ENCODE measurements at regions not wholly inside any gene's neighbourhood (a gene's known extent, or its start where the extent isn't known, plus 50 kb on each side); places are given as distances from the start of the nearest gene placed in this dataset.
"Not testable (repeated sequence)": the region's sequence is repeated elsewhere in the genome, so short reads cannot be mapped to it uniquely, and the experiment has no call there.

DNA sequence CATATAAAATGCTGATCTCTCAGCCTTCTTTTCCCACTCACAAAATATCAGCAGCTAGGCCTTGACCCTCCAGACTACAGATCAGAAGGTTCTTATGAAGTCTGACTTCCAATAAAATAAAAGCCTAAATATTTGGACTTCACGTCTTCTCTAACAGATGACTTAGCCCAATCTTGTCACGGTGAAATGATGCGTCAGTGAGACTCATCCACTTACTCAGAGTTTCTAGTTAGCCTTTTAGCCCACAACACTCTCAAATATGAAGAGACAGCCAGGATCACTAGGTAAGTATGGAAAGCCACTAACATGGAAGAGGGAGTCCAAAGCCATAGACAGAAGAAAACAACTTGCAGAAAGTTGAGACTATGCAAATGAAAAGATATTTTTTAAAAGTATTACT is 601.2 kb downstream of the PYDC2 start:
- POLR2A ChIA-PET = no interaction called here
- no peaks in the 10 kb centered on the region for H3K36me3 Mint-ChIP-seq (ENCODE audit: low read depth)
- H3K4me1 Mint-ChIP-seq = peaks cover 28% of the 10 kb centered on the region
- intact Hi-C loops (cut with micrococcal nuclease) = no loop called here
- no peak for DNase-seq
- H3K27ac Mint-ChIP-seq = no peak overlapping the region
- CTCF ChIA-PET = no interaction called here
- no peaks in the 10 kb centered on the region for H3K9me3 Mint-ChIP-seq
- H3K27me3 Mint-ChIP-seq = no peaks in the 10 kb centered on the region
- no peak for ATAC-seq (ENCODE audit: low read depth)
- H3K4me3 Mint-ChIP-seq = no peak overlapping the region
- no peak for TF ChIP-seq CTCF (IDR thresholded peaks at IDR 0.05)

DNA sequence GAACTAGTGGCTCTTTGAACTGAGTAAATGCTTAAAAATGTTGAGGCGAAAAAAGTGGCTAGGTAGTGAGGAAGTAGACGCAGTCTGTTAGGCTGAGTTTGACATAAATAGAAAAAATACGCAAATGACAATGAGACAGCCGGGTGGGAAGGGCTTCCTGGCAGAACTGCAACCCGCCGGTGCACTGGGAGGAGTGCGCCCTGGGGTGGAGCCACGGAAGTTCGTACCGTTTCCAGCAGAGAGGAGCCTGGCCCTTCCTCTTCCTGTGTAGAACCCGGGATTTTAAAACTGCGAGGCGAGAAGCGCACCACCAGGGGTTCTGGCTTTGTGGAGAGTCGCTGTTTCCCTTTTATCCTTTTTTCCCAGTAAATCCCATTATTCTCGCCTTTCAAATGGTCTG is 602.6 kb downstream of the PYDC2 start:
- Mint-ChIP-seq H3K27me3 (no peaks in the 10 kb centered on the region), H3K4me1 (peaks cover 40% of the 10 kb centered on the region), H3K9me3 (no peaks in the 10 kb centered on the region), H3K27ac (peak overlapping the region; percentile 83), H3K36me3 (ENCODE audit: low read depth) (no peaks in the 10 kb centered on the region), H3K4me3 (peak overlapping the region; percentile 76)
- TF ChIP-seq CTCF (IDR thresholded peaks at IDR 0.05) = no peak
- peak; percentile 92 for ATAC-seq (ENCODE audit: low read depth)
- POLR2A ChIA-PET = no interaction called here
- CTCF ChIA-PET = no interaction called here
- peak; percentile 23 for DNase-seq
- intact Hi-C loops (cut with micrococcal nuclease) = loop anchor here (1.0 kb wide), 2 partner anchors 21 to 66 kb away; no protein-coding TSS in a partner anchor

DNA sequence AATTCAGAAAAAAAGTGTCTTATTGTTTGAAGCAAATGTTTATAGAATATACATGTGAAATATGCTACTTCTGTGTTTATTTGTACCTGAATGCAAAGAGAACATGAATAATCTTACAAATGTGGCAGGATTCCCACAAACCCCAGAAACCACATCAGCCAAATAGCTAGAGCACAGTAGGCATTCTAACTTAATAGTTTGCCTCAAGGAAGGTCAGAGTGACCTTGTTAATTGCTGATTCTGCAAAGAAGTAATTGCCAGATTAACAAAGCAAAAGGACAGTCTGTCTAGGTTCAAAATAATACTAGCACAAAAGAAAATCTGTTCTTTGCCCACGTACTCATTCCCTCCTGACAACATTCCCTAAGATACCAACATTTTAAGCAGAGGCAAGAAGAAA is 604.0 kb downstream of the PYDC2 start:
- ATAC-seq (ENCODE audit: low read depth) (no peak), DNase-seq (no peak)
- Mint-ChIP-seq H3K27me3 (no peaks in the 10 kb centered on the region), H3K27ac (no peak overlapping the region), H3K4me3 (no peak overlapping the region), H3K9me3 (no peaks in the 10 kb centered on the region), H3K4me1 (peaks cover 45% of the 10 kb centered on the region), H3K36me3 (ENCODE audit: low read depth) (no peaks in the 10 kb centered on the region)
- CTCF ChIA-PET = no interaction called here
- intact Hi-C loops (cut with micrococcal nuclease) = no loop called here
- no peak for TF ChIP-seq CTCF (IDR thresholded peaks at IDR 0.05)
- POLR2A ChIA-PET = no interaction called here

GRCh38 chr3:192066253-192066652 is 605.3 kb downstream of the PYDC2 start:
- DNase-seq; H3K4me3 Mint-ChIP-seq; H3K9me3 Mint-ChIP-seq; H3K27me3 Mint-ChIP-seq; CTCF ChIA-PET; intact Hi-C loops (cut with micrococcal nuclease); ATAC-seq (ENCODE audit: low read depth); POLR2A ChIA-PET; H3K36me3 Mint-ChIP-seq (ENCODE audit: low read depth); H3K27ac Mint-ChIP-seq: not testable (repeated sequence)
- H3K4me1 Mint-ChIP-seq = peaks cover 36% of the 10 kb centered on the region

DNA sequence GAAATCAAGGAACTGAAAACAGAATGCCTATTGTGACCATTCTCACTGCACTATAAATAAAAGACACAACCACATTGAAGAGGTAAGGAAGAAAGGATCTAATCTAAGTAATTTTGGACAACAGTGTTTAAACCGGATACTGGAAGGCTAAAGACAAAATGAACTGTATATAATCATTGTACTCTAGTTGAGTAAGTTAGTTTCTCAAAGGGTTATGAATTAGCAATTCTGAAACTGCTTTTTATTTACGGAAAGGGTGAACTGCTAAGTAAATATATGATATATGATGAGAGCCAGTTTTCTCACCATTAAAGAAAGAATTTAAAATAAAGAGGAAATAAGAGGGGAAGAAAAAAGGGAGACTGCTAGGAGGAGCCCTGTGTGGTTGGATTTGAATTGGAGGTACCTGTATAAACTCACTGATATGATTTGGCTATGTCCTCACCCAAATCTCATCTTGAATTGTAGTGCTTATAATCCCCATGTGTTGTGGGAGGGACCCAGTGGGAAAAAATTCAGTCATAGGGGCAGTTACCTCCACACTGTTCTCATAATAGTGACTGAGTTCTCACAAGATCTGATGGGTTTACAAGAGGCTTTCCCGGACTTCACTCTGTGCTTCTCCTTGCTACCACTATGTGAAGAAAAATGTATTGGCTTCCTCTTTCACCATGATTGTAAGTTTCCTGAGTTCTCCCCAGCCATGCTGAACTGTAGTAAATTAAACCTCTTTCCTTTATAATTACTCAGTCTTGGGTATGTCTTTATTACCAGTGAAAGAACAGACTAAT is 607.7 kb downstream of the PYDC2 start:
- no peak for TF ChIP-seq CTCF (IDR thresholded peaks at IDR 0.05)
- peaks cover 22% of the 10 kb centered on the region for H3K4me1 Mint-ChIP-seq
- H3K27me3 Mint-ChIP-seq = no peaks in the 10 kb centered on the region
- ATAC-seq (ENCODE audit: low read depth) (peak; percentile 57), DNase-seq (no peak)
- no peaks in the 10 kb centered on the region for H3K9me3 Mint-ChIP-seq
- ChIA-PET CTCF (no interaction called here), POLR2A (no interaction called here)
- intact Hi-C loops (cut with micrococcal nuclease) = loop anchor here (2.0 kb wide), 1 partner anchor 54 kb away; no protein-coding TSS in a partner anchor
- H3K36me3 Mint-ChIP-seq (ENCODE audit: low read depth) = no peaks in the 10 kb centered on the region
- peak overlapping the region; percentile 26 for H3K27ac Mint-ChIP-seq
- no peak overlapping the region for H3K4me3 Mint-ChIP-seq
